Endothelial cell of umbilical vein (primary cell): ENCODE measurements at regions not wholly inside any gene's neighbourhood (a gene's known extent, or its start where the extent isn't known, plus 50 kb on each side); places are given as distances from the start of the nearest gene placed in this dataset.

Experiments
- BruUV-seq: library from RNA; stranded (reverse); fragments of 400-500 nt; replicated peaks from 2 replicates; lab custom pipeline; 2021; lab: Mats Ljungman, UMichigan
- CTCF ChIA-PET: fragments of 300-600, 350-600 bp; sonication (Branson Sonifier 250); formaldehyde crosslinking; loops from one replicate; lab custom pipeline; 2021; ENCODE audit warnings: antibody characterized with exemption, inconsistent platforms; lab: Charles Lee
- POLR2A ChIA-PET: fragments of 300-600, 350-600 bp; sonication (Branson Sonifier 250); formaldehyde crosslinking; loops from one replicate; lab custom pipeline; 2021; ENCODE audit warnings: antibody characterized with exemption, inconsistent platforms; lab: Charles Lee
- DNase-seq: peaks from one replicate; pipeline ENCODE4 v3.0.0-alpha.2; 2011; ENCODE audit warnings: low read depth, low spot score
- FAIRE-seq: peaks from 2 replicates; lab custom pipeline; 2011; peaks lifted over from hg19 to GRCh38; lab: Jason Lieb, UNC
- H2AFZ ChIP-seq: 2 replicates; pipeline ENCODE4 v1.6.0; 2012; ENCODE audit warnings: low read depth, low read length, control low read depth, inconsistent platforms
- H3K27ac ChIP-seq: 2 replicates; pipeline ENCODE4 v1.5.1; 2011; ENCODE audit warnings: low read depth, mild to moderate bottlenecking, control low read depth, low read length, moderate library complexity; ENCODE audit not compliant: insufficient read depth
- H3K27me3 ChIP-seq, 2 experiments: 2 replicates each; pipeline versions ENCODE4 v1.6.0 to v1.6.1; 2011; ENCODE audit warnings: low read length in 2 of 2, mixed read lengths in 1 of 2; ENCODE audit not compliant: control insufficient read depth in 2 of 2, insufficient read depth in 2 of 2
- H3K36me3 ChIP-seq, 2 experiments: 2 replicates in 1 of 2; 3 replicates in 1 of 2; pipeline ENCODE4 v1.5.1; 2011; ENCODE audit warnings: low read length in 2 of 2, mild to moderate bottlenecking in 1 of 2, moderate library complexity in 1 of 2; ENCODE audit not compliant: control insufficient read depth in 2 of 2, insufficient read depth in 2 of 2; ENCODE audit errors: extremely low read depth in 1 of 2
- H3K4me1 ChIP-seq: 3 replicates; pipeline ENCODE4 v1.5.1; 2011; ENCODE audit warnings: mild to moderate bottlenecking, low read length; ENCODE audit not compliant: control insufficient read depth, insufficient read depth; ENCODE audit errors: extremely low read depth
- H3K4me2 ChIP-seq: 2 replicates; pipeline ENCODE4 v1.6.1; 2011; ENCODE audit warnings: low read length, control low read depth, mixed read lengths; ENCODE audit not compliant: insufficient read depth
- H3K4me3 ChIP-seq, 3 experiments: fragments of 200-600 bp in 1 of 3; sonication (generic), shearing (Covaris generic) in 1 of 3; replicated peaks in 1 of 3; 2 replicates each; pipeline ENCODE4 v1.5.1; 2011 to 2016; ENCODE audit warnings: control low read depth in 3 of 3, low read length in 3 of 3, mild to moderate bottlenecking in 2 of 3, inconsistent platforms in 1 of 3, low read depth in 1 of 3, moderate library complexity in 1 of 3; ENCODE audit not compliant: insufficient read depth in 1 of 3
- H3K79me2 ChIP-seq: 2 replicates; pipeline ENCODE4 v1.6.0; 2012; ENCODE audit warnings: low read length, inconsistent platforms; ENCODE audit not compliant: control insufficient read depth, insufficient read depth
- H3K9ac ChIP-seq: replicated peaks from 2 replicates; pipeline ENCODE3; 2011; ENCODE audit warnings: low read length, control low read depth; ENCODE audit not compliant: insufficient read depth; ENCODE audit errors: extremely low read depth
- H3K9me1 ChIP-seq: replicated peaks from 3 replicates; pipeline ENCODE4 v1.6.0; 2011; ENCODE audit warnings: mild to moderate bottlenecking, low read length; ENCODE audit not compliant: control insufficient read depth, insufficient read depth; ENCODE audit errors: extremely low read depth
- H3K9me3 ChIP-seq: replicated peaks from 2 replicates; pipeline ENCODE4 v1.5.1; 2012; ENCODE audit warnings: low read length, inconsistent platforms; ENCODE audit not compliant: control insufficient read depth, insufficient read depth
- H4K20me1 ChIP-seq: replicated peaks from 2 replicates; pipeline ENCODE3; 2011; ENCODE audit warnings: mild to moderate bottlenecking, low read length; ENCODE audit not compliant: control insufficient read depth, insufficient read depth; ENCODE audit errors: extremely low read depth
- CTCF ChIP-seq, 2 donors: IDR thresholded peaks; 1 replicate in 1 of 2; 2 replicates in 1 of 2; pipeline ENCODE4 v1.5.1; 2011; ENCODE audit warnings: low read length in 2 of 2, mild to moderate bottlenecking in 2 of 2, moderate library complexity in 2 of 2, control low read depth in 1 of 2, inconsistent platforms in 1 of 2, low read depth in 1 of 2; ENCODE audit not compliant: insufficient read depth in 1 of 2; ENCODE audit errors: extremely low read depth in 1 of 2
- EZH2 ChIP-seq: IDR thresholded peaks from 2 replicates; pipeline ENCODE4 v1.6.1; 2012; ENCODE audit warnings: borderline replicate concordance, low read depth, mild to moderate bottlenecking, moderate library complexity, low read length, inconsistent platforms; ENCODE audit not compliant: severe bottlenecking
- FOS ChIP-seq: IDR thresholded peaks from 2 replicates; pipeline ENCODE4 v1.6.1; 2011; ENCODE audit warnings: mild to moderate bottlenecking, low read length, moderate library complexity, borderline replicate concordance; ENCODE audit not compliant: insufficient read depth
- GATA2 ChIP-seq: IDR thresholded peaks from 2 replicates; pipeline ENCODE4 v1.7.0; 2011; ENCODE audit warnings: low read depth, mild to moderate bottlenecking, moderate library complexity, mixed read lengths, low read length; ENCODE audit not compliant: insufficient read length, insufficient read depth
- JUN ChIP-seq: IDR thresholded peaks from 2 replicates; pipeline ENCODE4 v1.6.1; 2011; ENCODE audit warnings: borderline replicate concordance, low read depth; ENCODE audit not compliant: insufficient read length, insufficient read depth
- MAX ChIP-seq: IDR thresholded peaks from 2 replicates; pipeline ENCODE4 v1.6.1; 2011; ENCODE audit not compliant: insufficient read depth, insufficient read length
- MYC ChIP-seq: IDR thresholded peaks from one replicate; pipeline ENCODE4 v1.6.1; 2011; ENCODE audit warnings: mild to moderate bottlenecking, low read depth, low read length
- POLR2A ChIP-seq: IDR thresholded peaks from 2 replicates; pipeline ENCODE4 v1.6.1; 2012; ENCODE audit warnings: low read depth, mild to moderate bottlenecking, control low read depth, low read length
- POLR2AphosphoS5 ChIP-seq: IDR thresholded peaks from 2 replicates; pipeline ENCODE4 v1.6.1; 2012; ENCODE audit warnings: low read depth, mild to moderate bottlenecking, control low read depth, low read length, moderate library complexity; ENCODE audit not compliant: insufficient read depth
- dilution Hi-C: fragments of 300-500 bp; cut with MboI; formaldehyde crosslinking; loops from one replicate; pipeline ENCODE4 v1.15.0; 2019; ENCODE audit warnings: low sequenced_read_pairs; ENCODE audit not compliant: extremely low pct_ligation_motif_present
- intact Hi-C: fragments of 100-400 bp; cut with micrococcal nuclease; formaldehyde crosslinking; loops from one replicate; pipeline ENCODE4 v1.10.0; 2022

- Histone ChIP-seq H3K4me2 (no peak overlapping the region), H3K9ac (no peak overlapping the region), H4K20me1 (no peaks in the 10 kb centered on the region), H3K36me3 (no peaks in the 10 kb centered on the region), H3K9me3 (no peaks in the 10 kb centered on the region), H3K79me2 (no peaks in the 10 kb centered on the region), H2AFZ (no peak overlapping the region), H3K27ac (no peak overlapping the region), H3K4me3 (no peak overlapping the region), H3K9me1 (no peaks in the 10 kb centered on the region), H3K4me1 (no peaks in the 10 kb centered on the region), H3K27me3 (peaks cover 0 to 4% of the 10 kb centered on the region in 2 experiments)
- TF ChIP-seq JUN (no peak), EZH2 (no peak), POLR2A (no peak), POLR2AphosphoS5 (no peak), CTCF (IDR thresholded peaks at IDR 0.05; ENCODE audit: extremely low read depth in 1 of 2, insufficient read depth in 1 of 2, low read depth in 1 of 2, low read length in 2 of 2) (no peak), GATA2 (no peak), MYC (no peak), MAX (no peak), FOS (no peak)
- no peak for DNase-seq
- no peak for FAIRE-seq
- dilution Hi-C loops = no loop called here
- intact Hi-C loops = no loop called here
- BruUV-seq = no TSS peak
- CTCF ChIA-PET = no interaction called here
- POLR2A ChIA-PET = no interaction called here
Measured at GRCh38 chr4:123526511-123526910, 129.9 kb downstream of the SPRY1 start.
